B cell (primary cell): ENCODE measurements at regions not wholly inside any gene's neighbourhood (a gene's known extent, or its start where the extent isn't known, plus 50 kb on each side); places are given as distances from the start of the nearest gene placed in this dataset.

Source experiments
- ATAC-seq: fragments of 200-7000 bp; cut with Tn5 transposase; one replicate; pipeline ENCODE4 v1.10.0; 2021; ENCODE audit warnings: low read depth, mild to moderate bottlenecking, moderate number of reproducible peaks, moderate library complexity
- CTCF ChIA-PET: fragments of 350-600 bp; sonication (Branson Sonifier 250); formaldehyde crosslinking; loops from one replicate; lab custom pipeline; 2021; ENCODE audit warnings: antibody characterized with exemption, inconsistent platforms; lab: Charles Lee
- POLR2A ChIA-PET: fragments of 350-600 bp; sonication (Branson Sonifier 250); formaldehyde crosslinking; loops from one replicate; lab custom pipeline; 2021; ENCODE audit warnings: antibody characterized with exemption; lab: Charles Lee
- DNase-seq: peaks from one replicate; pipeline ENCODE4 v3.0.0; 2013
- H2AFZ ChIP-seq: 2 replicates; pipeline ENCODE4 v1.6.1; 2012; ENCODE audit warnings: mild to moderate bottlenecking, low read depth, low read length; ENCODE audit not compliant: insufficient read depth, poor library complexity, severe bottlenecking
- H3K27ac ChIP-seq, 2 donors: 1 replicate in 1 of 2; 2 replicates in 1 of 2; pipeline ENCODE4 v1.5.1; 2012 to 2013; ENCODE audit warnings: low read length in 2 of 2, mild to moderate bottlenecking in 2 of 2, moderate library complexity in 1 of 2
- H3K27me3 ChIP-seq, 4 experiments: fragments of 200-600 bp in 1 of 4; sonication (generic) in 1 of 4; replicated peaks in 1 of 4; 1 replicate in 2 of 4; 2 replicates in 2 of 4; pipeline versions ENCODE4 v1.6.1 to v1.7.0; 2013 to 2016; ENCODE audit warnings: low read length in 3 of 4, mild to moderate bottlenecking in 2 of 4, mixed read lengths in 1 of 4, moderate library complexity in 1 of 4; ENCODE audit not compliant: insufficient read depth in 4 of 4, control insufficient read depth in 3 of 4; ENCODE audit errors: control extremely low read depth in 1 of 4
- H3K36me3 ChIP-seq, 2 experiments: replicated peaks in 1 of 2; 1 replicate in 1 of 2; 2 replicates in 1 of 2; pipeline versions ENCODE4 v1.6.1 to v1.7.1; 2013; ENCODE audit warnings: low read length in 1 of 2; ENCODE audit not compliant: insufficient read depth in 2 of 2, control insufficient read depth in 1 of 2; ENCODE audit errors: control extremely low read depth in 1 of 2, extremely low read depth in 1 of 2
- H3K4me1 ChIP-seq, 2 donors: fragments of 200-600 bp in 1 of 2; sonication (generic) in 1 of 2; 1 replicate in 1 of 2; 2 replicates in 1 of 2; pipeline versions ENCODE4 v1.5.1 to v1.6.1; 2013 to 2017; ENCODE audit warnings: low read length in 2 of 2; ENCODE audit not compliant: control insufficient read depth in 2 of 2, insufficient read depth in 2 of 2
- H3K4me2 ChIP-seq: replicated peaks from 2 replicates; pipeline ENCODE3; 2012; ENCODE audit warnings: mild to moderate bottlenecking, low read depth, low read length; ENCODE audit not compliant: poor library complexity, severe bottlenecking
- H3K4me3 ChIP-seq, 5 experiments: fragments of 200-600 bp in 1 of 5; sonication (generic) in 1 of 5; 1 replicate in 3 of 5; 2 replicates in 2 of 5; pipeline versions ENCODE4 v1.5.1 to v1.7.0; 2011 to 2016; ENCODE audit warnings: low read length in 4 of 5, mild to moderate bottlenecking in 4 of 5, low read depth in 2 of 5, control low read depth in 1 of 5, moderate library complexity in 1 of 5; ENCODE audit not compliant: insufficient read depth in 1 of 5; ENCODE audit errors: control extremely low read depth in 1 of 5, extremely low read depth in 1 of 5
- H3K79me2 ChIP-seq: fragments of 200-600 bp; sonication (generic); one replicate; pipeline ENCODE4 v1.6.0; 2016; ENCODE audit warnings: low read length; ENCODE audit not compliant: control insufficient read depth, insufficient read depth
- H3K9ac ChIP-seq: fragments of 200-600 bp; sonication (generic); 2 replicates; pipeline ENCODE4 v1.6.1; 2017; ENCODE audit warnings: mild to moderate bottlenecking, low read length, moderate library complexity
- H3K9me3 ChIP-seq, 3 donors: one replicate each; pipeline versions ENCODE4 v1.6.1 to v1.7.1; 2013; ENCODE audit warnings: low read length in 2 of 3; ENCODE audit not compliant: control insufficient read depth in 2 of 3, insufficient read depth in 1 of 3; ENCODE audit errors: control extremely low read depth in 1 of 3
- H4K20me1 ChIP-seq: 2 replicates; pipeline ENCODE4 v1.6.0; 2012; ENCODE audit warnings: mild to moderate bottlenecking, low read length; ENCODE audit not compliant: insufficient read depth, control insufficient read depth, poor library complexity, severe bottlenecking
- H3K27ac Mint-ChIP-seq: one replicate; pipeline ENCODE4 v1.8.0; 2021; ENCODE audit warnings: mixed read lengths
- H3K27me3 Mint-ChIP-seq: one replicate; pipeline ENCODE4 v1.8.0; 2021; ENCODE audit warnings: mixed read lengths
- H3K4me1 Mint-ChIP-seq: one replicate; pipeline ENCODE4 v1.8.0; 2021; ENCODE audit warnings: mixed read lengths
- H3K4me3 Mint-ChIP-seq: one replicate; pipeline ENCODE4 v1.8.0; 2021; ENCODE audit warnings: mixed read lengths
- H3K9me3 Mint-ChIP-seq: one replicate; pipeline ENCODE4 v1.8.0; 2022; ENCODE audit warnings: mixed read lengths; ENCODE audit not compliant: insufficient read depth
- CTCF ChIP-seq: fragments of 200-600 bp; IDR thresholded peaks from one replicate; pipeline ENCODE4 v1.8.0; 2022; ENCODE audit warnings: antibody characterized with exemption, mild to moderate bottlenecking
- EZH2 ChIP-seq: IDR thresholded peaks from 2 replicates; pipeline ENCODE4 v1.6.1; 2012; ENCODE audit warnings: borderline replicate concordance, low read depth, mild to moderate bottlenecking, moderate library complexity, low read length; ENCODE audit not compliant: insufficient read depth, poor library complexity, severe bottlenecking
- WGBS: methylation state at CpG from one replicate; pipeline ENCODE4 v1.1.5; 2013; ENCODE audit warnings: missing lambda C conversion rate; ENCODE audit not compliant: insufficient coverage; 5-methylcytosine and 5-hydroxymethylcytosine counted together
- intact Hi-C: fragments of 100-400 bp; cut with micrococcal nuclease; formaldehyde crosslinking; loops from one replicate; pipeline ENCODE4 v1.10.0; 2022

GRCh38 chr4:13765539-13765938 lies 138.0 kb upstream of the BOD1L1 start:
- no peak overlapping the region for H3K27ac ChIP-seq
- Mint-ChIP-seq H3K27me3 (no peaks in the 10 kb centered on the region), H3K4me3 (no peak overlapping the region), H3K27ac (no peak overlapping the region), H3K4me1 (no peaks in the 10 kb centered on the region), H3K9me3 (peaks cover 3% of the 10 kb centered on the region)
- POLR2A ChIA-PET = no interaction called here
- ATAC-seq = no peak
- no peak overlapping the region for H3K4me2 ChIP-seq
- H3K4me3 ChIP-seq = no peak overlapping the region
- CTCF ChIA-PET = no interaction called here
- H3K4me1 ChIP-seq = no peaks in the 10 kb centered on the region
- H3K36me3 ChIP-seq = no peaks in the 10 kb centered on the region
- no peak for TF ChIP-seq CTCF
- no peak for TF ChIP-seq EZH2
- no peaks in the 10 kb centered on the region for H3K79me2 ChIP-seq
- no peak for DNase-seq
- 75% methylated on average over 1 of the region's 4 CpGs for WGBS
- intact Hi-C loops = no loop called here
- H4K20me1 ChIP-seq = no peaks in the 10 kb centered on the region
- no peak overlapping the region for H2AFZ ChIP-seq
- peaks cover 0 to 10% (median 0%) of the 10 kb centered on the region in 3 donors for H3K9me3 ChIP-seq
- H3K27me3 ChIP-seq = no peaks in the 10 kb centered on the region
- no peak overlapping the region for H3K9ac ChIP-seq

- no peak overlapping the region for H3K4me2 ChIP-seq
- peaks cover 0 to 4% (median 0%) of the 10 kb centered on the region in 3 donors for H3K9me3 ChIP-seq
- H4K20me1 ChIP-seq = no peaks in the 10 kb centered on the region
- H3K36me3 ChIP-seq = no peaks in the 10 kb centered on the region
- H3K9me3 Mint-ChIP-seq = peaks cover 6% of the 10 kb centered on the region
- no peaks in the 10 kb centered on the region for H3K4me1 ChIP-seq
- DNase-seq (no peak), ATAC-seq (no peak)
- no peak overlapping the region for H3K9ac ChIP-seq
- ChIA-PET CTCF (no interaction called here), POLR2A (no interaction called here)
- H3K4me1 Mint-ChIP-seq = no peaks in the 10 kb centered on the region
- H3K4me3 ChIP-seq = no peak overlapping the region
- no peak for TF ChIP-seq EZH2
- no peak for TF ChIP-seq CTCF
- intact Hi-C loops = no loop called here
- H3K27me3 Mint-ChIP-seq = no peaks in the 10 kb centered on the region
- H3K27ac ChIP-seq = no peak overlapping the region
- WGBS = 93% methylated on average over 8 of the region's 11 CpGs
- H3K27ac Mint-ChIP-seq = no peak overlapping the region
- no peaks in the 10 kb centered on the region for H3K79me2 ChIP-seq
- no peaks in the 10 kb centered on the region for H3K27me3 ChIP-seq
- H3K4me3 Mint-ChIP-seq = no peak overlapping the region
- H2AFZ ChIP-seq = no peak overlapping the region
Observed at GRCh38 chr4:13766761-13767540, 139.4 kb upstream of the BOD1L1 start.
